Left ventricle myocardium inferior (tissue), 1 donor: ENCODE measurements at regions not wholly inside any gene's neighbourhood (a gene's known extent, or its start where the extent isn't known, plus 50 kb on each side); places are given as distances from the start of the nearest gene placed in this dataset.

ENCODE experiments used
- DNase-seq: peaks from one replicate; pipeline ENCODE4 v3.0.0-alpha.2; 2020
- H3K27ac ChIP-seq: fragments of 200-600 bp; replicated peaks from 2 replicates; pipeline ENCODE4 v1.8.0; 2021
- H3K27me3 ChIP-seq: fragments of 200-600 bp; 2 replicates; pipeline ENCODE4 v1.8.0; 2021; ENCODE audit warnings: low read depth
- H3K36me3 ChIP-seq: fragments of 200-600 bp; 2 replicates; pipeline ENCODE4 v1.8.0; 2021
- H3K4me1 ChIP-seq: fragments of 200-600 bp; 2 replicates; pipeline ENCODE4 v1.8.0; 2021
- H3K4me3 ChIP-seq: fragments of 200-600 bp; 2 replicates; pipeline ENCODE4 v1.8.0; 2021; ENCODE audit warnings: mild to moderate bottlenecking, moderate library complexity
- H3K9me3 ChIP-seq: fragments of 200-600 bp; replicated peaks from 2 replicates; pipeline ENCODE4 v1.8.0; 2021
- intact Hi-C: fragments of 100-400 bp; cut with micrococcal nuclease; formaldehyde crosslinking; loops from one replicate; pipeline ENCODE4 v1.11.0; 2022
- TF ChIP-seq, protein P1 (sequence below): fragments of 200-600 bp; IDR thresholded peaks from 2 replicates; pipeline ENCODE4 v1.8.0; 2021; ENCODE audit warnings: antibody characterized with exemption, mild to moderate bottlenecking, borderline replicate concordance
- donor health status: DM: no; HTN: yes; CAD: no; lungs with severe emphysema.

GRCh38 chr9:108389056-108389455 is 466.7 kb downstream of the ACTL7B start:
- TF ChIP-seq, protein P1, sequence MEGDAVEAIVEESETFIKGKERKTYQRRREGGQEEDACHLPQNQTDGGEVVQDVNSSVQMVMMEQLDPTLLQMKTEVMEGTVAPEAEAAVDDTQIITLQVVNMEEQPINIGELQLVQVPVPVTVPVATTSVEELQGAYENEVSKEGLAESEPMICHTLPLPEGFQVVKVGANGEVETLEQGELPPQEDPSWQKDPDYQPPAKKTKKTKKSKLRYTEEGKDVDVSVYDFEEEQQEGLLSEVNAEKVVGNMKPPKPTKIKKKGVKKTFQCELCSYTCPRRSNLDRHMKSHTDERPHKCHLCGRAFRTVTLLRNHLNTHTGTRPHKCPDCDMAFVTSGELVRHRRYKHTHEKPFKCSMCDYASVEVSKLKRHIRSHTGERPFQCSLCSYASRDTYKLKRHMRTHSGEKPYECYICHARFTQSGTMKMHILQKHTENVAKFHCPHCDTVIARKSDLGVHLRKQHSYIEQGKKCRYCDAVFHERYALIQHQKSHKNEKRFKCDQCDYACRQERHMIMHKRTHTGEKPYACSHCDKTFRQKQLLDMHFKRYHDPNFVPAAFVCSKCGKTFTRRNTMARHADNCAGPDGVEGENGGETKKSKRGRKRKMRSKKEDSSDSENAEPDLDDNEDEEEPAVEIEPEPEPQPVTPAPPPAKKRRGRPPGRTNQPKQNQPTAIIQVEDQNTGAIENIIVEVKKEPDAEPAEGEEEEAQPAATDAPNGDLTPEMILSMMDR = no peak
- no peaks in the 10 kb centered on the region for H3K36me3 ChIP-seq
- H3K4me3 ChIP-seq = no peak overlapping the region
- intact Hi-C loops = no loop called here
- no peaks in the 10 kb centered on the region for H3K9me3 ChIP-seq
- no peaks in the 10 kb centered on the region for H3K27me3 ChIP-seq
- no peak overlapping the region for H3K27ac ChIP-seq
- H3K4me1 ChIP-seq = no peaks in the 10 kb centered on the region
- no peak for DNase-seq

- intact Hi-C loops = no loop called here
Observed at GRCh38 chr9:108386859-108387384, 468.9 kb downstream of the ACTL7B start.

DNA sequence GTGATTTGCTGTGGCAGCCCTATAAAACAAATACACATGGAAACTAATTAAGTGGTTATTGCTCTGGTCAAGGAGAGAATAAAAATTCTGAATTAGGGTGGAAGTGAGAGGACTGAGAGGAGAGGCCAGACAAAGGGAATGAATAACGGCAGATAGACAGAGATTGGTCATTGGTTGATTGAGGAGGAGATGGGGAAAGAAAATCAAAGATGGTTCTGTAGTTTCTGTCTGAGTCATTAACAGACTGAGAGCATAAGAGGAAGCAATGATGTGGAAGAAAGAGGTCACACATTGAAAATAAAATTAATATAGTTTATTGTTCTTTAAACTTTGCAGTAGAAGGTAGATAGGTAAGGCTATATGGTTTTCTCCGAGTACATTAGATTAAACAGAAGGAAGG is 469.8 kb downstream of the ACTL7B start:
- TF ChIP-seq, protein P1 = no peak
- Histone ChIP-seq H3K27ac (no peak overlapping the region), H3K4me3 (no peak overlapping the region), H3K36me3 (no peaks in the 10 kb centered on the region), H3K4me1 (no peaks in the 10 kb centered on the region), H3K27me3 (no peaks in the 10 kb centered on the region), H3K9me3 (no peaks in the 10 kb centered on the region)
- DNase-seq = no peak
- intact Hi-C loops = no loop called here

More at GRCh38 chr9:108386859-108387384, 468.9 kb downstream of the ACTL7B start:
- no peak overlapping the region for H3K27ac ChIP-seq
- no peaks in the 10 kb centered on the region for H3K27me3 ChIP-seq
- no peak overlapping the region for H3K4me3 ChIP-seq
- TF ChIP-seq, protein P1 = no peak
- H3K36me3 ChIP-seq = no peaks in the 10 kb centered on the region
- no peaks in the 10 kb centered on the region for H3K9me3 ChIP-seq
- H3K4me1 ChIP-seq = no peaks in the 10 kb centered on the region
- no peak for DNase-seq

GRCh38 chr9:108383796-108384195 is 472.0 kb downstream of the ACTL7B start:
- H3K27ac ChIP-seq = no peak overlapping the region
- no peaks in the 10 kb centered on the region for H3K9me3 ChIP-seq
- H3K4me3 ChIP-seq = no peak overlapping the region
- no peaks in the 10 kb centered on the region for H3K4me1 ChIP-seq
- H3K36me3 ChIP-seq = no peaks in the 10 kb centered on the region
- intact Hi-C loops = no loop called here
- no peak for DNase-seq
- TF ChIP-seq, protein P1 = no peak
- no peaks in the 10 kb centered on the region for H3K27me3 ChIP-seq

DNA sequence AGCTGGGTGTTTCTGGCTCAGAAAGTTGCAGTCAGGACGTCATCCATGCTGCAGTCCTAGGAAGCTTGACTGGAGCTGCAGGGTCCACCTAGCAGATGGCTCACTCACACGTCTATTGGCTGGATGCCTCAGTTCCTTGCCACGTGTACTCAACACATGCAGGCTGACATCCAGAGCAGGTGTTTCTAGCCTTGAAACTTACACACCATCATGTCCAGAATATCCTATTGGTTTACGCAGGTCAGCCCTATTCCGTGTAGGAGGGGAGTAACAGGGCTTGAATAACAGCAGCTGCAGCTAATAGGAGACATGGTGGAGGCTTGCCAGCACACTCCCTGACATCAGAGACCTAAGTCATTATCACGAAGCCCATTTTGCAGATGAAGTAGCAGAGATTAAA is 473.5 kb downstream of the ACTL7B start:
- Histone ChIP-seq H3K27ac (no peak overlapping the region), H3K36me3 (no peaks in the 10 kb centered on the region), H3K9me3 (no peaks in the 10 kb centered on the region), H3K4me1 (no peaks in the 10 kb centered on the region), H3K4me3 (no peak overlapping the region), H3K27me3 (no peaks in the 10 kb centered on the region)
- no peak for DNase-seq
- intact Hi-C loops = no loop called here
- TF ChIP-seq, protein P1 = no peak

DNA sequence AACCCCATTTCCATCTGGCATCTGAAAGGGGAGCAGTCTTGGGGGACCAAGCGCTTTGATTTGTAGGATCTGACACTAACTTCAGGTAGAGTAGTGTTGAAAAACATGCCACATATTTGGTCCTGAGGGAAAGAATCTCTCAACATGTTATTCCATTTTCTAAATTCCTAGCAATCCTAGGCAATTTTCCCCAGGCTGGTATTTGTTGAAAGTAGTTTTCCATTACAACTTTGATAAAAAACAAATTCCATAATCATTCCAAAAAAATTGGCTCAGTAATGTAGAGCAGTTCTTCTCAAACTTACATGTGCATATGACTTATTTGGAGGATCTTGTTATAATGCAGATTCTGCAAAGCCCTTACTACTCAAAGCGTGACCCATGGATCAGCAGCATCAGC is 477.9 kb downstream of the ACTL7B start:
- Histone ChIP-seq H3K4me3 (no peak overlapping the region), H3K36me3 (no peaks in the 10 kb centered on the region), H3K4me1 (no peaks in the 10 kb centered on the region), H3K27ac (no peak overlapping the region), H3K9me3 (peaks cover 16% of the 10 kb centered on the region), H3K27me3 (peaks cover 6% of the 10 kb centered on the region)
- TF ChIP-seq, protein P1 = no peak
- intact Hi-C loops = no loop called here
- no peak for DNase-seq
